Chondrocyte (in vitro differentiated cells): ENCODE measurements at regions not wholly inside any gene's neighbourhood (a gene's known extent, or its start where the extent isn't known, plus 50 kb on each side); places are given as distances from the start of the nearest gene placed in this dataset.
"Not testable (repeated sequence)": the region's sequence is repeated elsewhere in the genome, so short reads cannot be mapped to it uniquely, and the experiment has no call there.

Experiments used
- DNase-seq: peaks from one replicate; pipeline ENCODE4 v3.0.0; 2021; ENCODE audit warnings: mixed read lengths, low spot score
- H3K27ac Mint-ChIP-seq: one replicate; pipeline ENCODE4 v1.8.0; 2021; ENCODE audit warnings: mild to moderate bottlenecking, moderate library complexity, mixed read lengths; ENCODE audit not compliant: unreplicated experiment
- H3K27me3 Mint-ChIP-seq: 2 replicates; pipeline ENCODE4 v1.8.0; 2021; ENCODE audit warnings: low read depth, mixed read lengths
- H3K36me3 Mint-ChIP-seq: 2 replicates; pipeline ENCODE4 v1.8.0; 2021; ENCODE audit warnings: low read depth, mixed read lengths
- H3K4me1 Mint-ChIP-seq: 2 replicates; pipeline ENCODE4 v1.8.0; 2021; ENCODE audit warnings: low read depth, mild to moderate bottlenecking, mixed read lengths
- H3K4me3 Mint-ChIP-seq: one replicate; pipeline ENCODE4 v1.8.0; 2021; ENCODE audit warnings: mild to moderate bottlenecking, moderate library complexity, mixed read lengths; ENCODE audit not compliant: unreplicated experiment
- H3K9me3 Mint-ChIP-seq: 2 replicates; pipeline ENCODE4 v1.8.0; 2021; ENCODE audit warnings: low read depth, mixed read lengths
- CTCF ChIP-seq: fragments of 200-600 bp; sonication (generic); IDR thresholded peaks from 2 replicates; pipeline ENCODE4 v1.5.0; 2021; ENCODE audit warnings: antibody characterized with exemption, mild to moderate bottlenecking, moderate library complexity

DNA sequence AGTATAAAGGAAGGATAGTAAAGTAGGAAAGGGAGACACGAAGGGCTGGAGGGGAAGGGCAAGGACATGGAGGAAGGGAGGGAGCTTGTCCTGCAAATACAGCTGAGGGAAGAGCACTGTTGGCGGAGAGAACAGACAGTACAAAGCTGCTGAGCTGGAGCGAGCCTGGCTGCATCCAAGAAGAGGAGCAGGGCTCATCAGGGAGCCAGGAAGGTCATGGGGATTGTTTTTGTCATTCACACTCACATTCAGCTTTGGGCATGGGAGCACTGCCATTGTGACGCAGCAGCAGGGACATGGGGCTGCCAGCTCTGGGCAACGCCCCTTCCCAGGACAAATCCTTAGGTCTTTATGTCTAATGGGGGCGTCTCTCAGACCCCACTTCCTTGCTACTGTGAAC is 125.1 kb downstream of the COPS8 start:
- Mint-ChIP-seq H3K27ac (no peak overlapping the region), H3K36me3 (no peaks in the 10 kb centered on the region), H3K27me3 (no peaks in the 10 kb centered on the region), H3K9me3 (no peaks in the 10 kb centered on the region), H3K4me1 (peaks cover 26% of the 10 kb centered on the region), H3K4me3 (no peak overlapping the region)
- TF ChIP-seq CTCF: no peak
- DNase-seq: no peak

GRCh38 chr2:237212356-237213279 is 126.9 kb downstream of the COPS8 start:
- H3K36me3 Mint-ChIP-seq, DNase-seq, H3K9me3 Mint-ChIP-seq, H3K27ac Mint-ChIP-seq, H3K27me3 Mint-ChIP-seq, H3K4me3 Mint-ChIP-seq: not testable (repeated sequence)
- H3K4me1 Mint-ChIP-seq: peaks cover 15% of the 10 kb centered on the region

- Mint-ChIP-seq H3K27me3 (no peaks in the 10 kb centered on the region), H3K36me3 (no peaks in the 10 kb centered on the region), H3K27ac (no peak overlapping the region), H3K4me1 (peaks cover 13% of the 10 kb centered on the region), H3K9me3 (no peaks in the 10 kb centered on the region), H3K4me3 (no peak overlapping the region)
- peak; percentile 84 for DNase-seq
- no peak for TF ChIP-seq CTCF
These were observed 127.8 kb downstream of the COPS8 start for GRCh38 chr2:237213315-237214022.

DNA sequence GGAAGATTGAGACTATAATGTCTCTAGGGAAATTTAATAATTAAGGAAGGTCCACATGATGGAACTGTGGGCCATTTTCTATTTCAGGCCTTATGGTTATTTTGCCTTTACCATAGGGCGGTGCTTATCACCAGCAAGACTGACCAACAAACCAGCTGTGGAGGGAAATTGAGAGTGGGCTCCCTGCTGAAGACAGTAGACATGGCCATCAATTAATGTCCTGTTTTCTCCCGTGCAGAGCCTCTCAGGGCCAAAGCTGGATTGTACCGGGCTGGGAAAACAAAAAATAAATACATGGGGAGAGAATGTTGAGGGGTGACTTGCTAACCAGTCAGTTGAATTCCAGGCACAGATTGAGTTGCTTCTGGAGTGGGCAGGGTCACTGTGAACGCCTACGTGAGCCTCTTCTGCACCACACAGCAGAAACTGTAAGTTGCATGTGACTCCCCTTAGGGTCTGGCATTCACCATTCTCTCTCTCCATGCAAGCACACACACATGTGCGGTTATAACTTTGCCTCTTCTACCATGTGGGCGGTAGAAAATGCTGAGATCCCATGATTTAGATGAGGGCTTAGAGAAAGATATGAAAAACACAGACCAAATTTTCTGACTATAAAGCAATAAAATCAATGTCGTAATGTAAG is 128.5 kb downstream of the COPS8 start:
- Mint-ChIP-seq H3K4me1 (peaks cover 13% of the 10 kb centered on the region), H3K36me3 (no peaks in the 10 kb centered on the region), H3K9me3 (no peaks in the 10 kb centered on the region), H3K27ac (no peak overlapping the region), H3K27me3 (no peaks in the 10 kb centered on the region), H3K4me3 (no peak overlapping the region)
- no peak for TF ChIP-seq CTCF
- no peak for DNase-seq

GRCh38 chr2:237214963-237215362 is 129.3 kb downstream of the COPS8 start:
- no peak for TF ChIP-seq CTCF
- peaks cover 19% of the 10 kb centered on the region for H3K4me1 Mint-ChIP-seq
- H3K9me3 Mint-ChIP-seq: no peaks in the 10 kb centered on the region
- no peak for DNase-seq
- no peaks in the 10 kb centered on the region for H3K36me3 Mint-ChIP-seq
- no peak overlapping the region for H3K4me3 Mint-ChIP-seq
- no peak overlapping the region for H3K27ac Mint-ChIP-seq
- H3K27me3 Mint-ChIP-seq: no peaks in the 10 kb centered on the region
